ENCODE measurements at regions not wholly inside any gene's neighbourhood (a gene's known extent, or its start where the extent isn't known, plus 50 kb on each side); places are given as distances from the start of the nearest gene placed in this dataset.
A peak's percentile ranks its signal among the peaks of the same experiment; 100 is the strongest.
"Not testable (repeated sequence)": the region's sequence is repeated elsewhere in the genome, so short reads cannot be mapped to it uniquely, and the experiment has no call there.

- not testable (repeated sequence) for H3K36me3 ChIP-seq (ENCODE audit: insufficient read depth); H3K27ac ChIP-seq (ENCODE audit: low read depth); H3K4me3 ChIP-seq (ENCODE audit: low read depth, low read length); H3K4me1 ChIP-seq (ENCODE audit: insufficient read depth); DNase-seq (ENCODE audit: extremely low spot score)
- WGBS = 91% methylated on average over 17 of the region's 17 CpGs
Observed at GRCh38 chr2:76697439-76697838, 824.7 kb downstream of the LRRTM4 start.

- H3K36me3 ChIP-seq (ENCODE audit: insufficient read depth) = no peaks in the 10 kb centered on the region
- no peak overlapping the region for H3K4me3 ChIP-seq (ENCODE audit: low read depth, low read length)
- no peak overlapping the region for H3K27ac ChIP-seq (ENCODE audit: low read depth)
- no peak for DNase-seq (ENCODE audit: extremely low spot score)
- H3K4me1 ChIP-seq (ENCODE audit: insufficient read depth) = no peaks in the 10 kb centered on the region
- 66% methylated on average over 4 of the region's 4 CpGs for WGBS
Observed at GRCh38 chr2:76692908-76693307, 829.3 kb downstream of the LRRTM4 start.

DNA sequence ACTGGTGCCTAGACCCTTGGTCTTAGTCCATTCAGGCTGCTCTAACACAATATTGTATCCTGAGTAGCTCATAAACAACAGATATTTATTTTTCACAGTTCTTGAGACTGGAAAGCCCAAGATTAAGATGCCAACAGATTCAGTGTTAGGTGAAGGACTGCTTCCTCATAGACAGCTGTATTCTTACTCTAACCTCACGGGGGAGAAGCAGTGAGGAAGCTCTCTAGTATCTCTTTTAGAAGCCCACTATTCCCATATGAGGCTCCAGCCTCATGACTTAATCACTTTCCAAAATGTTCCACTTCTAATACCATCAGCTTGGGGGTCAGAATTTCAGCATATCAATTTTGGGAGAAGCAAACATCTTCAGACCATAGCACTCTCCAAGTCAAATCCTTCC, 833.4 kb downstream of the LRRTM4 start:
- Histone ChIP-seq H3K4me1 (ENCODE audit: insufficient read depth) (no peaks in the 10 kb centered on the region), H3K4me3 (ENCODE audit: low read depth, low read length) (no peak overlapping the region), H3K36me3 (ENCODE audit: insufficient read depth) (no peaks in the 10 kb centered on the region), H3K27ac (ENCODE audit: low read depth) (no peak overlapping the region)
- 79% methylated on average over 1 of the region's 1 CpG for WGBS
- no peak for DNase-seq (ENCODE audit: extremely low spot score)

DNA sequence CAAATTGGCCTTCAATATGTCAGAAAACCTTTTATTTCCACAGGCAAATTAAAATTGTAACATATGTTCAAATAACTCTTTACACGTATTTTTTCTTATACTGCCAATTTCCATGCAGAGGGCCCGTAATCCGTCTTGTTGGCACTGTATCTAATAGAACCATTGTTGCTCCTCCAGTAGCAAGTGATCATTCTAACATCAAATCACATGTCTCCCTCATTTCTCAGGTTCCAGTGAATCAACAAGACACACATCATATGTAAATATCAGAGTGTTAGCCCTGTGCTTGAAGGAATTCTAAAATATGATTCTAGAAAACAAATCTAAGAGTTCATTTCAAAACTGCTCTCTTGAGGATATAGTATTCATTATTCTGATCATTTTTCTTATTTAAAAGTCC, 834.3 kb downstream of the LRRTM4 start:
- DNase-seq (ENCODE audit: extremely low spot score) = no peak
- Histone ChIP-seq H3K36me3 (ENCODE audit: insufficient read depth) (no peaks in the 10 kb centered on the region), H3K27ac (ENCODE audit: low read depth) (no peak overlapping the region), H3K4me3 (ENCODE audit: low read depth, low read length) (no peak overlapping the region), H3K4me1 (ENCODE audit: insufficient read depth) (no peaks in the 10 kb centered on the region)
- 88% methylated on average over 3 of the region's 3 CpGs for WGBS

GRCh38 chr2:76684756-76685155, 837.4 kb downstream of the LRRTM4 start:
- Histone ChIP-seq H3K4me3 (ENCODE audit: low read depth, low read length) (no peak overlapping the region), H3K4me1 (ENCODE audit: insufficient read depth) (no peaks in the 10 kb centered on the region), H3K27ac (ENCODE audit: low read depth) (no peak overlapping the region), H3K36me3 (ENCODE audit: insufficient read depth) (no peaks in the 10 kb centered on the region)
- DNase-seq (ENCODE audit: extremely low spot score) = no peak
- WGBS = 31% methylated on average over 6 of the region's 6 CpGs

GRCh38 chr2:76679025-76679396, 843.2 kb downstream of the LRRTM4 start:
- Histone ChIP-seq H3K36me3 (ENCODE audit: insufficient read depth) (no peaks in the 10 kb centered on the region), H3K27ac (ENCODE audit: low read depth) (no peak overlapping the region), H3K4me3 (ENCODE audit: low read depth, low read length) (no peak overlapping the region), H3K4me1 (ENCODE audit: insufficient read depth) (no peaks in the 10 kb centered on the region)
- 63% methylated on average over 1 of the region's 1 CpG for WGBS
- DNase-seq (ENCODE audit: extremely low spot score) = no peak

DNA sequence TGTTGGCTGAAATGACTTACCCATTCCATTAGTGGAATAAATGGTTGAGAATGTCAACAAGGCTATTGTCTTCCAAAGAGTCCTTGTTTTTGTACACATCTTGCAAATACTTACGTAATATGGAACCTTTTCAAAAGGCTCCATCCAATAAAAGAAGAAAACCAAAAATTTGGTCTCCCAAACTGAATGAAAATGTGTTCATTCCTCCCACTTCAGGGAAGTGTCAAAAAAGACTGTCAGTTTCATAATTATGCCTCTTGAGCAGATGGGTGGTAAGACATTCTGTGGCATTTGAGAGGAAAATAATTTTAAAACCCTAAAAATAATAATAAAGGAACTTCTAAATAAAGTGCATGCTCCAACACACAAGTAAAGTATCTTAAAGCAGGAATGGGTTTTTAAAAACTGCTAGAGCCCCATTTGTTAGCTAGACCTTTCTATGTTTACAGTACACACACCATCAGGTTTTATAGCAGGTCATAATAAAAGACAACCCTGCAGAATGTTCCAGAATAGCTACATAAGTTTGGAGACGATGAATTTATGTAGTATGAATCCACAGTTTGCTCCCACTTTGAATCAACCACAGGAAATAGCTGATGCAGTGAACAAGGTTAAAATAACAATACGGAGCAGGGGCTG, 843.7 kb downstream of the LRRTM4 start:
- DNase-seq (ENCODE audit: extremely low spot score) = no peak
- 34% methylated on average over 3 of the region's 3 CpGs for WGBS
- no peak overlapping the region for H3K27ac ChIP-seq (ENCODE audit: low read depth)
- H3K4me1 ChIP-seq (ENCODE audit: insufficient read depth) = no peaks in the 10 kb centered on the region
- H3K4me3 ChIP-seq (ENCODE audit: low read depth, low read length) = no peak overlapping the region
- no peaks in the 10 kb centered on the region for H3K36me3 ChIP-seq (ENCODE audit: insufficient read depth)

GRCh38 chr2:76675212-76675611, 847.0 kb downstream of the LRRTM4 start:
- no peak overlapping the region for H3K4me3 ChIP-seq (ENCODE audit: low read depth, low read length)
- H3K27ac ChIP-seq (ENCODE audit: low read depth) = no peak overlapping the region
- DNase-seq (ENCODE audit: extremely low spot score) = no peak
- H3K36me3 ChIP-seq (ENCODE audit: insufficient read depth) = no peaks in the 10 kb centered on the region
- no peaks in the 10 kb centered on the region for H3K4me1 ChIP-seq (ENCODE audit: insufficient read depth)

GRCh38 chr2:76672798-76673197, 849.4 kb downstream of the LRRTM4 start:
- no peak overlapping the region for H3K27ac ChIP-seq (ENCODE audit: low read depth)
- no peaks in the 10 kb centered on the region for H3K36me3 ChIP-seq (ENCODE audit: insufficient read depth)
- H3K4me3 ChIP-seq (ENCODE audit: low read depth, low read length) = no peak overlapping the region
- WGBS = 84% methylated on average over 2 of the region's 2 CpGs
- no peaks in the 10 kb centered on the region for H3K4me1 ChIP-seq (ENCODE audit: insufficient read depth)
- no peak for DNase-seq (ENCODE audit: extremely low spot score)

DNA sequence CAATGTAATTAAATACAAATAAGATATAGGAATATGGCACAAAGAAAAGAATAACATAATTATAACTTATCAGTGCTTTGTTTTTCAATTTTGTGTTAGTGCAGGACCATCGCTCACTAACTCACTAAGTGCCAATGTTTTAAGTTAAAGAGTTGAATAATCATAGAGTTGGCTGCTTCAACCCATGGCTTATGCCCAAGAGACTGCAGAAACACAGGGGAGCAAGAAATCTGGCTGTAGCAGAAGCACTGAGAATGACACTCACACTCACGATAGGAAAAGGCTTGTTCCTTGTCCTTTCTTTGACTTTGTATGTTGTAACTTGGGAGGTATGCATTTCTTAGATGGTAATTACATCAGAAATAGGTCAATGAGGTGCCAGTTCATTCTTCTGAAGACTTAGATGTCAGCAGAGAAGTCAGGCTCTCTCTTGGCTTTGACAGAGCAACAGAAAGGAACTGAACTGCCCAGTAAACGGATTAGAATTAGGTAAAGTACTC, 852.2 kb downstream of the LRRTM4 start:
- no peaks in the 10 kb centered on the region for H3K36me3 ChIP-seq (ENCODE audit: insufficient read depth)
- H3K4me3 ChIP-seq (ENCODE audit: low read depth, low read length) = no peak overlapping the region
- no peak for DNase-seq (ENCODE audit: extremely low spot score)
- H3K27ac ChIP-seq (ENCODE audit: low read depth) = no peak overlapping the region
- WGBS = 71% methylated on average over 3 of the region's 3 CpGs
- no peaks in the 10 kb centered on the region for H3K4me1 ChIP-seq (ENCODE audit: insufficient read depth)

GRCh38 chr2:76668279-76668678, 853.9 kb downstream of the LRRTM4 start:
- Histone ChIP-seq H3K4me1 (ENCODE audit: insufficient read depth) (no peaks in the 10 kb centered on the region), H3K27ac (ENCODE audit: low read depth) (no peak overlapping the region), H3K4me3 (ENCODE audit: low read depth, low read length) (no peak overlapping the region), H3K36me3 (ENCODE audit: insufficient read depth) (no peaks in the 10 kb centered on the region)
- whole genome bisulfite sequencing = 29% methylated on average over 1 of the region's 1 CpG
- DNase-seq (ENCODE audit: extremely low spot score) = peak; percentile 32

DNA sequence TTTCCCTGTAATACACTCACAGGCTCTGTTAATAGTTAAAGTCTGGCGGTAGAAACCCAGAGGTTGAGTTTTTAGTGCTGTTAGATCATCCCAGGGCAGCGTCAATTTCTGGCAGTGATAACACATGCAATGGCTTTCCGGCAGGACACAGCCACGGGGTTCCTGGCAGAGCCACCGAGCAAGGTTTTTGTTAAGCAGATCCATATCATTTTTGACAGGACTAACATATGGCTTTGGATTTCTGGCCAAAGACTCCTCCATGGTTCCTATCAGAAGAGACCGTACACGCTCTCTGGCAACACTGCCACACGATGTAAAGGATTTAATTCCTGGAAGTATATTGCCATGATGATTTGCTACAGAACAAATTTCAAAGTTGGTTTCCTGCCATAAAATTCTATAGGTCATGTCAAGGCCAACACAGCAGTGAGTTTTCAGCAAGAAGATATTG, 854.3 kb downstream of the LRRTM4 start:
- Histone ChIP-seq H3K27ac (ENCODE audit: low read depth) (no peak overlapping the region), H3K4me3 (ENCODE audit: low read depth, low read length) (no peak overlapping the region), H3K4me1 (ENCODE audit: insufficient read depth) (no peaks in the 10 kb centered on the region), H3K36me3 (ENCODE audit: insufficient read depth) (no peaks in the 10 kb centered on the region)
- DNase-seq (ENCODE audit: extremely low spot score) = peak; percentile 48
- WGBS = 21% methylated on average over 8 of the region's 8 CpGs

GRCh38 chr2:76642129-76642528, 880.0 kb downstream of the LRRTM4 start:
- Histone ChIP-seq H3K36me3 (ENCODE audit: insufficient read depth) (no peaks in the 10 kb centered on the region), H3K4me1 (ENCODE audit: insufficient read depth) (no peaks in the 10 kb centered on the region), H3K4me3 (ENCODE audit: low read depth, low read length) (no peak overlapping the region), H3K27ac (ENCODE audit: low read depth) (no peak overlapping the region)
- 9% methylated on average over 2 of the region's 2 CpGs for WGBS
- DNase-seq (ENCODE audit: extremely low spot score) = no peak

- Histone ChIP-seq H3K36me3 (ENCODE audit: insufficient read depth) (no peaks in the 10 kb centered on the region), H3K27ac (ENCODE audit: low read depth) (no peak overlapping the region), H3K4me3 (ENCODE audit: low read depth, low read length) (no peak overlapping the region), H3K4me1 (ENCODE audit: insufficient read depth) (no peaks in the 10 kb centered on the region)
- DNase-seq (ENCODE audit: extremely low spot score) = no peak
- 69% methylated on average over 3 of the region's 3 CpGs for WGBS
Observed at GRCh38 chr2:76641506-76641905, 880.7 kb downstream of the LRRTM4 start.

- 60% methylated on average over 1 of the region's 1 CpG for WGBS
- no peak overlapping the region for H3K27ac ChIP-seq (ENCODE audit: low read depth)
- DNase-seq (ENCODE audit: extremely low spot score) = no peak
Observed at GRCh38 chr2:76640905-76641304, 881.3 kb downstream of the LRRTM4 start.

More at GRCh38 chr2:76640905-76641304, 881.3 kb downstream of the LRRTM4 start:
- H3K36me3 ChIP-seq (ENCODE audit: insufficient read depth) = no peaks in the 10 kb centered on the region
- H3K4me3 ChIP-seq (ENCODE audit: low read depth, low read length) = no peak overlapping the region
- H3K4me1 ChIP-seq (ENCODE audit: insufficient read depth) = no peaks in the 10 kb centered on the region
